Activated CD4-positive, alpha-beta T cell treated with anti-CD3 and anti-CD28 coated beads, Interleukin-2, amount 50 U/mL, for 48 hours (primary cell): ENCODE measurements at regions not wholly inside any gene's neighbourhood (a gene's known extent, or its start where the extent isn't known, plus 50 kb on each side); places are given as distances from the start of the nearest gene placed in this dataset.
"Not testable (repeated sequence)": the region's sequence is repeated elsewhere in the genome, so short reads cannot be mapped to it uniquely, and the experiment has no call there.

Experiments used
- DNase-seq, 2 experiments: peaks; one replicate each; pipeline ENCODE4 v3.0.0-alpha.2; 2020

DNA sequence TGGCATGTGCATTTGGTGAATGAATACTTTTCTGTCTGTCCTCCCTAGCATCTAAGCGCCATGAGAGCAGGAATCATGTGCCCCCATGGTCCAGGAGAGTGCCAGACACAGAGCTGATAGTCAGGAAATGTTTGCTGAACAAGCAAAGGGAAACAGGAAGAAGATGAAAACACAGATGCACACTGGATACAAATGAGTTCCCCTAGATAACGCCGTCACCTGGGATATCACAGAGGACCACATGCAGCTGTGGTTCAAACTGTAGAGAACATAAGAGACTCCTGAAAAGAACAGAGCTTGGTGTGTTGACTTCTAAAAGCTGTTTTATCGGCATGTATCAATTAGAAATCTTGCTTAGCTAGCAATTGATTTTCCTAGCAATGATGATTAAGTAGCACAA is 293.7 kb downstream of the BTBD3 start:
- no peak for DNase-seq

- no peak for DNase-seq
Observed at GRCh38 chr20:12217382-12217781, 299.7 kb downstream of the BTBD3 start.

DNA sequence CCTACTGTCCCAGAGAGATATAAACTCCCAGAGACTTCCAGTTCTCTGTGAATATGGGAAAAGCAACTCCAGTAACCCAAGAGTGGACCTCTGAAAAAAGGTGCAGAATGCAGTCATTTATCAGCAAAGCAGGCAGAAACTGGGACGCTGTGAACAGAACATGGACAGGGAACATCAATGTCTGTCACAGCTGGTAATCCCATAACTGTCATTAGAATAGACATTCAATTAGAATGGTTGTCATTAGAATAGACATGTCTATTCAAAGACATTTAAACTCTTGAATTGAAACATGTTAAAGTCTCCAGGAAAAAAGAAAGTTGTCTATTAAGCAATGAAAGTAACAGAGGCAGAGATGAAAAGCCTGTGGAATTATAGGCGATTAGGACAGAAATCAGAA is 302.1 kb downstream of the BTBD3 start:
- DNase-seq, result no peak

- DNase-seq, result no peak
Observed at GRCh38 chr20:12223057-12223456, 305.4 kb downstream of the BTBD3 start.

DNA sequence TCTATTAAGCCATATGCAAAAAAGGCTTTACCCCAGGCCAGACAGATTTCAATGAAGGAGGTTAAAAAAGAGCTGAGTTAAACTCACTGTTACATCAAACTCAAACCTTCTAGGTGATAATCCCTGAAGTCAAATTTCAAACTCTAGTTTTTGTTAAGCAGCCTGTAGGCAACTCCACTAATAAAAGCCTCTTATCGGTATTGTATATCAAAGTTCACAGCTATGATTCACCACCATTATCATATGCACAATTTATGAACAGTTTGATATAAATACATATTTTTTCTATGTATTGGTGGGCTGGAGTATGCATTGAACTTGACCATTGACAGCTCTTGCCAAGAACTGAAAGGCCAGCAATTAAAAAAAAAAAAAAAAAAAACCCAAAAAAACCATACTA is 308.2 kb downstream of the BTBD3 start:
- DNase-seq, result no peak

GRCh38 chr20:12229891-12230290 is 312.2 kb downstream of the BTBD3 start:
- DNase-seq, result no peak

DNA sequence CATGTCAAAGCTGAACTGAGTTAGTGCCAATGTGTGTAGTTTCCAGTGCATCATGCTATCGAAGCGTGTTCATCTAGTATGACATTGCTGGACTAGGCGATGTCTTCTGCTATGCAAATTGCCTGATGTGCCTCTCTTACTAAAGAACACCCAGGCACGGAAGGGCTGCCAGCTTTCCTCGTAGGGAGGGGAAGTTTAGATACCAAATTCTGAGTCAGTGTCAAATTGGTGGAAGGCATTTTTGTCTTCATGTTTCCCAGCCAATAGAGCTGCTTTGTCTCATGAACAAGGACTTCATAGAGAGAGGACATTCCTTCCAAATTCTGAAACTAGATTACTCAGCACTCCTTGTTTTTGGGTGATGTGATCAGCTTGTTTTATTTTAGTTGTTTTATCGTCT is 320.1 kb downstream of the BTBD3 start:
- DNase-seq, result no peak

- no peak for DNase-seq
Observed at GRCh38 chr20:12241065-12241464, 323.4 kb downstream of the BTBD3 start.

DNA sequence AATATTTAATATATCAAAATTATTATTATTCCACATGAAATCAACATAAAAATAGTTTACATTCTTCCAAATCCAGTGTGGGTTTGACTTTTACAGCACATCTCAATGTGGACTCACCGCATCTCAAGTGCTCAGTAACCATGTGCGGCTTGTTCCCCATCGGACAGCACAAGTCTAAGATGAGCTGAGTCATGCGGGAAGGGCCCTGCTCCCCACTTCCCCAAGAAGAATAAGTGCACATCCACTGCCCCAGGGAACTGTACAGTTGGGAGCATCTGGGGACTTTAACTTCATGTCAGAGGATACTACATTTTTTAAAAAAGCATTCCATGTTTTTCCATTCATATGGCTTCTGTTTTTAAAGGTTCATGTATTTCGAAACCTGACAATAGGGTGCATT is 325.6 kb downstream of the BTBD3 start:
- no peak for DNase-seq

- no peak for DNase-seq
Observed at GRCh38 chr20:12248481-12248880, 330.8 kb downstream of the BTBD3 start.

DNA sequence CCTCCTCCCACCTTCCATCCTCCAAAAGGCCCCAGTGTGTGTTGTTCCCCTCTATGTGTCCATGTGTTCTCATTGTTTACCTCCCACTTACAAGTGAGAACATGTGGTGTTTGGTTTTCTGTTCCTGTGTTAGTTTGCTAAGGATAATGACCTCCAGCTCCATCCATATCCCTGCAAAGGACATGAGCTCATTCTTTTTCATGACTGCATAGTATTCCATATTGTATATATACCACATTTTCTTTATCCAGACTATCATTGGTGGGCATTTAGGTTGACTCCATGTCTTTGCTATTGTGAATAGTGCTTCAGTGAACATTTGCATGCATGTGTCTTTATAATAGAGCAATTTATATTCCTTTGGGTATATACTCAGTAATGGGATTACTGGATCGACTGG is 333.0 kb downstream of the BTBD3 start:
- DNase-seq, result not testable (repeated sequence)

DNA sequence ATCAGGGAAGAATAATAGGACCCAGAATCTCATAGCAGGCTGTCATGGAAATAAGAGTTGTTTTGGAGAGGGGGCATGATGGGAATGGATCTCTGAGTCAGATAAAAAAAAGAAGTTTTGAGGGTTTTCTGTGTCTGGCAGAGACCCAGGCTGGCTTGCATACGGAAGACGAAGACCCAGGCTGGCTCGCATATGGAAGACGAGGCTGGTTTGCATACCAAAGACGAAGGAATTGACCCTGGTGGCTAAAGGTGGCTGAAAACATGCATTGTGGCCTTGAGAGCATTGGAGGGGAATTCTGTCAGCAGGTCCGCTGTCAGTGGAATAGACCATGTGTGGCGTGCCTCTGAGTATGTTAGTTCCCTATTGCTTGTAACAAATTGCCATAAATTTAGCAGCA is 335.1 kb downstream of the BTBD3 start:
- no peak for DNase-seq

DNA sequence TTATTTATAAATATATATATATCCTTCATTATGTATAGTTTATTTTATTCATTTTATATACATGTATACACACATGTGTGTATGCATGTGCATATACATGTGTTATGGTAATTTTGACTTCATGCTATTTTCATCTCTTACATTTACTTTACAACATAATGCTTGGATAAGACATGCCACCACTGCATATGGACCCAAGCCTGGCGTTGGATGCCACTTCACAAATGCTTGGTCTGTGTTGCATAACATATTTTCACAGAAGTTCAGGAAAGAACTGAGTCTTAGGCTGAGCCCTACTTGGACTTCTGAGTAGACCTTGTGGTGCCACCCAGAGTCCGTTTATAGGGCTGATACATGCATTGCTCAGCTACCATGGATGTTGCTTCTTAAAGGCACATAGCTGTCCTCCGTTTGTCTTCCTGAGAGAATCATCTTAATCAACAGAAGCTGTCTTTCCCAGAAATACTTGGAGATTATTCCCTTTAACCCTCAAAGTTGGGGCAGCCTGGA is 337.8 kb downstream of the BTBD3 start:
- no peak for DNase-seq

DNA sequence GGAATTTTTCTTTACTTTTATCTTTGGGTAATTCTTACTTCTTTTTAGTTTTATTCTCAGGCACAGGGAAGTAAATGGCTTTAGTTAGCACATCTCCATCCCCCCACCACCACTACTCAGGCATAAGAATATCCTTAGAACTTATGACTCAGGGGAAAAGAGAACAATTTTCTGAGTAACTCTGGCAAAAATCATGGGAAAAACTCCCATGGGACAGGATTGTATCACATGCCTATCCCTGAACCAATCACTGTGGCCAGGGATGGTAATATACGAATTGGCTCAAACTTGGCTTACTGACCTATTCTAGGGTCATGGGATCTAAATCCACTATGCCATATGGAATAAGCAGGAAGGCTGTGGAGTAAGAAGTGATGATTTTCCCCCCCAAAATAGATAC is 339.1 kb downstream of the BTBD3 start:
- DNase-seq, result no peak

DNA sequence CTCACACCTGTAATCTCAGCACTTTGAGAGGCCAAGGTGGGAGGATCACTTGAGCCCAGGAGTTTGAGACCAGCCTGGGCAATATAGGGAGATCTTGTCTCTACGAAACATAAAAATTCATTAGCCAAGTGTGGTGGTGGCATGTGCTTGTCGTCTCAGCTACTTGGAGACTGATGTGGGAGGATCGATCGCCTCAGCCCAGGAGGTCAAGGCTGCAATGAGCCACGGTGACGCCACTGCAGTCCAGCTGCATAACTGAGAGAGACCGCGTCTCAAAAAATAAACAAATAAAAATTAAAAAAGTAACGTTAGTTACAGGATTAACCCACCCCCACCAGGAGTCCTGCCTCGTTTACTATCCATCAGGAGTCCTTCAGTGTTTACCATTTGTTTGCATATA is 345.1 kb downstream of the BTBD3 start:
- no peak for DNase-seq

GRCh38 chr20:12264711-12265110 is 347.0 kb downstream of the BTBD3 start:
- DNase-seq, result no peak

DNA sequence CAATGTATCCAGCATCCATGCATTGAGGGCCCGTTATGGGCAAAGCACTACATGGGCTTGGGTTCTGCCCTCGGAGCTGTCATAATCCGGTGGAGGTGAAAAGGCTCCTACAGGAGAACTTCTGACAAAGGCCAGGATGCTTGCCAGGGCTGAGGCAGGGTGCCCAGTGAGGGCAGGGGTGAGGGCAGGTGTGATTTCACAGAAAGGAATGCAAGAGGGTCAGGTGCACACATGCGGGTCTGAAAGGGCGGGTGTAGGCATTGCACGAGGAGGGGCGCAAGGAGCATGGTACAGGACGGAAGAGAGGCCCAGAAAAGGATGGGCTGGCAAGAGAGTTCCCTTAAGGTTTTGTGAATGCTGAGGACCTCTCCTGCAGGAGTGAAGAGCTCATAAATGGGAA is 348.0 kb downstream of the BTBD3 start:
- DNase-seq, result no peak

DNA sequence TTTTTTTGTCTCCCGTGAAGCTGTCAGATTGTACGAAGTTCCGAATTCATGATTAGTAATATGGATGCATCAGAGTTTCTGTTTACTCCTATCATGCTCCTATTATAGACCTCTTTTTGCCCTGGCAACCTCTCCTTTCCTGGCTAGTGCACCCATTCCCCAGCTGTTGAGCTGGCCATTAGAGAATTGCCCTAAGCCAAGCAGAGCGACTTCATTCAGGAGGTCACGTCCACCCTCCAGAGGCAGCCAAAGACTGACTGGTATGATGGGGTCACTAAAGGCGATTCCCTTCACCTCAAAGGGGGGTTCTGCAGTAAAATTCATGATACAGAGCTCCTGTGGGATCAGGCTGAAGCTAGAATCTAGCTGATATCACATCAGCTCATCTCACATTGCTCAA is 351.9 kb downstream of the BTBD3 start:
- no peak for DNase-seq

DNA sequence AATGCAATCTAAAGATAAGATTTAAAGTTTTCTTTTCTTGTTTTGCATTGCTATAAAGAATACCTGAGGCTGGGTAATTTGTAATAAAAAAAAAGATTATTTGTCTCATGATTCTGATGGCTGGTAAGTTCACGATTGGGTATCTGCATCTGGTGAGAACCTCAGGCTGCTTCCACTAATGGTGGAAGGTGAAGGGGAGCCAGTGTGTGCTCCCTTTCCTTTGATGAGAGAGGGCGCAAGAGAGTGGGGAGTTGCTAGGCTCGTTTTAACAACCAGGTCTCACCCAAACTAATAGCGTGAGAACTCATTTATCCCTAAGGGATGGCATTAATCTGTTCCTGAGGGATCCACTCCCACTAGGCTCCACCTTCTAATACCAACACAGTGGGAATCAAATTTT is 353.2 kb downstream of the BTBD3 start:
- DNase-seq, result no peak

GRCh38 chr20:12276011-12276673 is 358.4 kb downstream of the BTBD3 start:
- no peak for DNase-seq

DNA sequence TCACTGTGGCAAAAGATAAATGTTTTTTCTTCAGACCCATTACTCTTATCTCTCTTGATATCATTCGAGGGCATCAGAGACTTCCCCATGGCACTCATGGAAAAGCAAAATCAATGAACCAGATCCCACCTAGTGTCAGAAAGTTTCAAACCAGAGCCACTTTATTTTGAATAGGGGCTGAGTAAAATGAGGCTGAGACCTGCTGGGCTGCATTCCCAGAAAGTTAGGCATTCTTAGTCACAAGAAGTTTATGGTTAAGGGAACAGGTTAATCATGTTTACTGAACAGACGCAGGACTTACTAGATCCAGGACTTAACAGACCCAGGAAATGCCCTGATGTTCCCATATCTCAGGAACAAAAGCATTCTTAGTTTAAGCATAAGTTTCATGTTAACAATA is 369.9 kb downstream of the BTBD3 start:
- DNase-seq, result no peak

DNA sequence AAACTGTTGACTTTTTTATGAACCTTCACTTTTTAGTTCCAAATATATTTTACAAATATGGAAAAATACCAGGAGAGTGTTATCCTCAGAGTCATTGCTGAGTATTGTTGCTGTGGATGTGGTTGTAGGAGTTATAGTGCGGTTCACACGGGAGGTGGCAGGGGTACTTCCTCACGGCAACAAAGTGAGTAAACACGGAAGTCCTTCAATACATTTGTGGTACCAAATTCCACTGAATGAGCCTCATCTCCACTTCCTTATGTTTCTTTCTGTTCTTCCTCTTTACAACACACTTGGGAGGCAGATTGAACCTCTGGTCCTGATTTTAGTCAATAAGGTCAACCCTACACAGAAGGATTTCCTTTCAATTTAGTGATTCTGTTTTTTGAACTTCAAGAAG is 371.8 kb downstream of the BTBD3 start:
- DNase-seq, result no peak

DNA sequence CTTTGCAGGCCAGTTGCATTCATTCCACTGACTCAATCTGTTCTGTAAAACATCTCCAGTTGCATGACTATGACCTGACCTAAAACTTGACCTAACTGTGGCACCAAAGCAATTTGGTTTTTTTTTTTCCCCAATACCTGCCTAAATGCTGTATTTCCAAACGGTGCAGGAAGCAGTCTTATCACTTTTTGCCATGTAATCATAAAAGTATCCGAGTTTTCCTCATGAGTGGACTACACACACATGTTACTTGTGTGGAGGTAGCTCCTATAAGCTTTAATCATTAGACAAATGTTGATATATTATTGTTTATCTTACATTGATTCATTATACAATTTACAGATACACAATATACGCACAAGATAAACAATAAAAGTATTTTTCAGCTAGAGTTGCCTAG is 373.7 kb downstream of the BTBD3 start:
- DNase-seq, result no peak

GRCh38 chr20:12293900-12294299 is 376.2 kb downstream of the BTBD3 start:
- no peak for DNase-seq

DNA sequence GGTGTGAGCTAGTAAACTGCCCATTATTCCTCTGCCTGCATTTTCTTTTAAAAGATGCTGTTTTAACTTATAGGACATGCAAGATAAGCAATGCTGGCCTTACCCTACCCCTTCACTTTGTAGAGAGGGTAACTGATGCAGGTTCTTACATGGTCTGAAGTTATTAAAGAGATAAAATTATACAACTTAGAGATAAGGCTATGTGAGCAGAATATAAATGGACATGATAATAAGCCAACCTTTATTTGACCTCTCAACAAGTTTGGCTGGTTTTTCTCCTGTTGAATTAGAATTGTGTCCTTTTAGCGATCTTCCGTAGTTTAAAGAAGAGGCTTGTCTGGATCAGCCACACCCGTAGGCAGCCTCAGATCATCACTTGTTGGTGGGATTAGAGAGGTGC is 377.0 kb downstream of the BTBD3 start:
- no peak for DNase-seq
